HL-60 (cell line): ENCODE measurements at regions not wholly inside any gene's neighbourhood (a gene's known extent, or its start where the extent isn't known, plus 50 kb on each side); places are given as distances from the start of the nearest gene placed in this dataset.

Experiments used
- DNase-seq, 2 experiments: peaks; one replicate each; pipeline ENCODE4 v3.0.0-alpha.2; 2010 to 2020; ENCODE audit warnings: low read depth in 1 of 2, low spot score in 1 of 2
- H3K27ac ChIP-seq: fragments of 250-450 bp; sonication (Bioruptor Pico); replicated peaks from 2 replicates; pipeline ENCODE4 v1.5.1; 2020; ENCODE audit warnings: mild to moderate bottlenecking, moderate library complexity
- H3K27me3 ChIP-seq: fragments of 250-450 bp; sonication (Bioruptor Pico); 2 replicates; pipeline ENCODE4 v1.5.1; 2021; ENCODE audit warnings: mild to moderate bottlenecking, moderate library complexity; ENCODE audit not compliant: insufficient read depth, poor library complexity, severe bottlenecking
- H3K4me3 ChIP-seq: replicated peaks from 2 replicates; pipeline ENCODE4 v1.5.1; 2011; ENCODE audit warnings: mild to moderate bottlenecking, control low read depth, low read length; ENCODE audit not compliant: insufficient read depth
- CTCF ChIP-seq: IDR thresholded peaks from one replicate; pipeline ENCODE4 v1.5.1; 2011; ENCODE audit warnings: low read length, control low read depth, inconsistent platforms; ENCODE audit not compliant: insufficient read depth
- GABPA ChIP-seq: IDR thresholded peaks from 2 replicates; pipeline ENCODE4 v1.6.1; 2012; ENCODE audit warnings: low read depth
- POLR2AphosphoS5 ChIP-seq: IDR thresholded peaks from 2 replicates; pipeline ENCODE4 v1.6.1; 2012; ENCODE audit warnings: low read depth
- REST ChIP-seq: IDR thresholded peaks from 2 replicates; pipeline ENCODE4 v1.6.1; 2012; ENCODE audit warnings: low read depth; ENCODE audit not compliant: insufficient replicate concordance
- SPI1 ChIP-seq: IDR thresholded peaks from 2 replicates; pipeline ENCODE4 v1.6.1; 2012; ENCODE audit warnings: low read depth, mild to moderate bottlenecking, borderline replicate concordance

GRCh38 chr2:189391201-189391600, 50.1 kb upstream of the WDR75 start:
- H3K4me3 ChIP-seq, result no peak overlapping the region
- H3K27ac ChIP-seq, result no peak overlapping the region
- H3K27me3 ChIP-seq, result no peaks in the 10 kb centered on the region
- TF ChIP-seq CTCF (no peak), POLR2AphosphoS5 (no peak), GABPA (no peak), SPI1 (no peak), REST (no peak)
- no peak for DNase-seq
